Upper lobe of right lung (tissue), 1 donor: ENCODE measurements at regions not wholly inside any gene's neighbourhood (a gene's known extent, or its start where the extent isn't known, plus 50 kb on each side); places are given as distances from the start of the nearest gene placed in this dataset.
A peak's percentile ranks its signal among the peaks of the same experiment; 100 is the strongest.

Source experiments
- ATAC-seq: fragments of 200-7000 bp; cut with Tn5 transposase; one replicate; pipeline ENCODE4 v1.9.1; 2020; ENCODE audit warnings: mild to moderate bottlenecking, moderate library complexity
- DNase-seq: peaks from one replicate; pipeline ENCODE4 v3.0.0-alpha.2; 2020
- H3K27ac ChIP-seq: fragments of 200-600 bp; one replicate; pipeline ENCODE4 v1.8.0; 2022
- H3K27me3 ChIP-seq: fragments of 200-600 bp; one replicate; pipeline ENCODE4 v1.8.0; 2022; ENCODE audit warnings: mild to moderate bottlenecking
- H3K36me3 ChIP-seq: fragments of 200-600 bp; one replicate; pipeline ENCODE4 v1.8.0; 2022
- H3K4me1 ChIP-seq: fragments of 200-600 bp; one replicate; pipeline ENCODE4 v1.8.0; 2022
- H3K4me3 ChIP-seq: fragments of 200-600 bp; one replicate; pipeline ENCODE4 v1.8.0; 2022; ENCODE audit warnings: mild to moderate bottlenecking
- H3K9me3 ChIP-seq: fragments of 200-600 bp; one replicate; pipeline ENCODE4 v1.8.0; 2022
- intact Hi-C: fragments of 100-400 bp; cut with DNase I; formaldehyde crosslinking; loops from one replicate; pipeline ENCODE4 v1.11.0; 2022
- TF ChIP-seq, protein P1 (sequence below): fragments of 200-600 bp; IDR thresholded peaks from one replicate; pipeline ENCODE4 v1.8.0; 2022; ENCODE audit warnings: antibody characterized with exemption
- donor health status: DM: no; HTN: yes; CAD: no; lungs with severe emphysema.

DNA sequence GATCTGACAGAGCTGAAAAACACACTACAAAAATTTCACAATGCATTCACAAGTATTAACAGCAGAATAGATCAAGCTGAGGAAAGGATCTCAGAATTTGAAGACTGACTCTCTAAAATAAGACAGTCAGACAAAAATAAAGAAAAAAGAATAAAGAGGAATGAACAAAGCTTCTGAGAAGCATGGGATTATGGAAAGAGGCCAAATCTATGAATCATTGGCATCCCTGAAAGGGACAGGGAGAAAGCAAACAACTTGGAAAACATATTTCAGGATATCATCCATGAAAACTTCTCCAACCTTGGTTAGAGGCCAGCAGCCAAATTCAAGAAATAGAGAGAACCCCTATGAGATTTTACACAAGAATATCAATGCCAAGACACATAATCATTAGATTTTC is 804.8 kb upstream of the IGFBP3 start:
- Histone ChIP-seq H3K4me1 (no peaks in the 10 kb centered on the region), H3K27me3 (no peaks in the 10 kb centered on the region), H3K27ac (no peak overlapping the region), H3K9me3 (no peaks in the 10 kb centered on the region), H3K4me3 (no peak overlapping the region), H3K36me3 (no peaks in the 10 kb centered on the region)
- TF ChIP-seq, protein P1, sequence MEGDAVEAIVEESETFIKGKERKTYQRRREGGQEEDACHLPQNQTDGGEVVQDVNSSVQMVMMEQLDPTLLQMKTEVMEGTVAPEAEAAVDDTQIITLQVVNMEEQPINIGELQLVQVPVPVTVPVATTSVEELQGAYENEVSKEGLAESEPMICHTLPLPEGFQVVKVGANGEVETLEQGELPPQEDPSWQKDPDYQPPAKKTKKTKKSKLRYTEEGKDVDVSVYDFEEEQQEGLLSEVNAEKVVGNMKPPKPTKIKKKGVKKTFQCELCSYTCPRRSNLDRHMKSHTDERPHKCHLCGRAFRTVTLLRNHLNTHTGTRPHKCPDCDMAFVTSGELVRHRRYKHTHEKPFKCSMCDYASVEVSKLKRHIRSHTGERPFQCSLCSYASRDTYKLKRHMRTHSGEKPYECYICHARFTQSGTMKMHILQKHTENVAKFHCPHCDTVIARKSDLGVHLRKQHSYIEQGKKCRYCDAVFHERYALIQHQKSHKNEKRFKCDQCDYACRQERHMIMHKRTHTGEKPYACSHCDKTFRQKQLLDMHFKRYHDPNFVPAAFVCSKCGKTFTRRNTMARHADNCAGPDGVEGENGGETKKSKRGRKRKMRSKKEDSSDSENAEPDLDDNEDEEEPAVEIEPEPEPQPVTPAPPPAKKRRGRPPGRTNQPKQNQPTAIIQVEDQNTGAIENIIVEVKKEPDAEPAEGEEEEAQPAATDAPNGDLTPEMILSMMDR, result no peak
- intact Hi-C loops, result no loop called here
- ATAC-seq (no peak), DNase-seq (no peak)

- Histone ChIP-seq H3K27me3 (no peaks in the 10 kb centered on the region), H3K4me1 (no peaks in the 10 kb centered on the region), H3K36me3 (no peaks in the 10 kb centered on the region), H3K9me3 (no peaks in the 10 kb centered on the region), H3K4me3 (no peak overlapping the region), H3K27ac (no peak overlapping the region)
- ATAC-seq, result no peak
- intact Hi-C loops, result no loop called here
- TF ChIP-seq, protein P1, result no peak
- DNase-seq, result no peak
Observed at GRCh38 chr7:46725136-46725535, 804.1 kb upstream of the IGFBP3 start.

- no peaks in the 10 kb centered on the region for H3K4me1 ChIP-seq
- H3K27me3 ChIP-seq, result no peaks in the 10 kb centered on the region
- H3K4me3 ChIP-seq, result no peak overlapping the region
- H3K36me3 ChIP-seq, result no peaks in the 10 kb centered on the region
- intact Hi-C loops, result no loop called here
- ATAC-seq (peak; percentile 12), DNase-seq (no peak)
- no peak overlapping the region for H3K27ac ChIP-seq
- TF ChIP-seq, protein P1, result no peak
- no peaks in the 10 kb centered on the region for H3K9me3 ChIP-seq
Observed at GRCh38 chr7:46723742-46724141, 802.7 kb upstream of the IGFBP3 start.

DNA sequence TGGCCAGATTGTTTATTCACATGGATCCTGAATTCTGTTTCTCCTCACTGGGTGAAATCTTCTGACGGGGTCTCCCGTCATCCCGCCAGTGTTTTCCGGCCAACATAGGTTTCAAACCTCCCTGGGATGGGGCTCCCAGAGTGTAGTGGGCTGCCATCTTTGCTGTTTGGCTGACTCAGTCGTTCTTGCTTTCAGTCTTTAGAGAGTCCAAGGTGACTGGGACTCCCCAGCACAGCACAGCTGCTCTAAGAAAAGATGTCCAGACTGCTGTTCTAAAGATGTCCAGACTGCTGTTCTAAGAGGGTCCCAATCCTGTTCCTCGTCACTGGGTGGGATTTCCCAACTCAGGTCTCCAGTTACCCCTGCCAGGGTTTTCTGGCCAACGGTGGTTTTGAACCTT is 801.9 kb upstream of the IGFBP3 start:
- intact Hi-C loops, result no loop called here
- no peak for ATAC-seq
- Histone ChIP-seq H3K4me1 (no peaks in the 10 kb centered on the region), H3K27me3 (no peaks in the 10 kb centered on the region), H3K9me3 (no peaks in the 10 kb centered on the region), H3K27ac (no peak overlapping the region), H3K4me3 (no peak overlapping the region), H3K36me3 (no peaks in the 10 kb centered on the region)
- no peak for DNase-seq
- TF ChIP-seq, protein P1, result no peak

- H3K36me3 ChIP-seq, result no peaks in the 10 kb centered on the region
- no peak overlapping the region for H3K4me3 ChIP-seq
- intact Hi-C loops, result no loop called here
- no peak overlapping the region for H3K27ac ChIP-seq
- ATAC-seq, result no peak
- H3K27me3 ChIP-seq, result no peaks in the 10 kb centered on the region
- no peak for DNase-seq
- no peaks in the 10 kb centered on the region for H3K9me3 ChIP-seq
- H3K4me1 ChIP-seq, result no peaks in the 10 kb centered on the region
- TF ChIP-seq, protein P1, result no peak
Observed at GRCh38 chr7:46720761-46721160, 799.7 kb upstream of the IGFBP3 start.

GRCh38 chr7:46719616-46720015 is 798.5 kb upstream of the IGFBP3 start:
- Histone ChIP-seq H3K4me3 (no peak overlapping the region), H3K36me3 (no peaks in the 10 kb centered on the region), H3K27ac (no peak overlapping the region), H3K9me3 (no peaks in the 10 kb centered on the region), H3K4me1 (no peaks in the 10 kb centered on the region), H3K27me3 (no peaks in the 10 kb centered on the region)
- TF ChIP-seq, protein P1, result no peak
- ATAC-seq, result no peak
- intact Hi-C loops, result no loop called here
- no peak for DNase-seq
